ENCODE measurements at regions not wholly inside any gene's neighbourhood (a gene's known extent, or its start where the extent isn't known, plus 50 kb on each side); places are given as distances from the start of the nearest gene placed in this dataset.

DNA sequence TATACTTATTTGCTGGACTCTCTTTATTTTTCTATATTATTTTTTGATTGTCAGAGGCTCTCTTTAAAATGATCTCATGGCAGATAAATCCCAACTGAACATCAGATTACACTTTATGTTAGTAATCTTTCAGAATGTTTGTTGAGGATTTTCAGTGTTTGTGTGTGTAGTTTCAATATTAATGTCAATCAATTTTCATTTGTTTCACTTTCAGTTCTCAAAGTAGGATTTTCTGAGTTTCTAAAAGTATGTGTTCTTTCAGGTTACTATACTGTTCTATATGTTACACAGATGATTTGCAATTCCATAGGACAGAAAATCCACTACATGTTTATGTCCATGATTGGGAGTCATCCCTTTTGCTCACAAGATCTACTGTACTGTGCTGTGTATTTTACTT lies 311.9 kb upstream of the POT1 start:
- TF ChIP-seq POLR2AphosphoS5 (IDR thresholded peaks at IDR 0.05), result no peak
- TF ChIP-seq POLR2A (IDR thresholded peaks at IDR 0.05), result no peak
- TF ChIP-seq, protein P1, sequence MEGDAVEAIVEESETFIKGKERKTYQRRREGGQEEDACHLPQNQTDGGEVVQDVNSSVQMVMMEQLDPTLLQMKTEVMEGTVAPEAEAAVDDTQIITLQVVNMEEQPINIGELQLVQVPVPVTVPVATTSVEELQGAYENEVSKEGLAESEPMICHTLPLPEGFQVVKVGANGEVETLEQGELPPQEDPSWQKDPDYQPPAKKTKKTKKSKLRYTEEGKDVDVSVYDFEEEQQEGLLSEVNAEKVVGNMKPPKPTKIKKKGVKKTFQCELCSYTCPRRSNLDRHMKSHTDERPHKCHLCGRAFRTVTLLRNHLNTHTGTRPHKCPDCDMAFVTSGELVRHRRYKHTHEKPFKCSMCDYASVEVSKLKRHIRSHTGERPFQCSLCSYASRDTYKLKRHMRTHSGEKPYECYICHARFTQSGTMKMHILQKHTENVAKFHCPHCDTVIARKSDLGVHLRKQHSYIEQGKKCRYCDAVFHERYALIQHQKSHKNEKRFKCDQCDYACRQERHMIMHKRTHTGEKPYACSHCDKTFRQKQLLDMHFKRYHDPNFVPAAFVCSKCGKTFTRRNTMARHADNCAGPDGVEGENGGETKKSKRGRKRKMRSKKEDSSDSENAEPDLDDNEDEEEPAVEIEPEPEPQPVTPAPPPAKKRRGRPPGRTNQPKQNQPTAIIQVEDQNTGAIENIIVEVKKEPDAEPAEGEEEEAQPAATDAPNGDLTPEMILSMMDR (IDR thresholded peaks at IDR 0.05 in 8 of 11, conservative IDR thresholded peaks at IDR 0.05 in 3 of 11), result no peak

Data from spleen (tissue), 7 donors.